GM10847 (cell line): ENCODE measurements at regions not wholly inside any gene's neighbourhood (a gene's known extent, or its start where the extent isn't known, plus 50 kb on each side); places are given as distances from the start of the nearest gene placed in this dataset.

Experiments
- POLR2A ChIP-seq: IDR thresholded peaks from 2 replicates; pipeline ENCODE4 v1.6.1; 2011; ENCODE audit not compliant: insufficient read length; ENCODE audit errors: extremely low read depth

DNA sequence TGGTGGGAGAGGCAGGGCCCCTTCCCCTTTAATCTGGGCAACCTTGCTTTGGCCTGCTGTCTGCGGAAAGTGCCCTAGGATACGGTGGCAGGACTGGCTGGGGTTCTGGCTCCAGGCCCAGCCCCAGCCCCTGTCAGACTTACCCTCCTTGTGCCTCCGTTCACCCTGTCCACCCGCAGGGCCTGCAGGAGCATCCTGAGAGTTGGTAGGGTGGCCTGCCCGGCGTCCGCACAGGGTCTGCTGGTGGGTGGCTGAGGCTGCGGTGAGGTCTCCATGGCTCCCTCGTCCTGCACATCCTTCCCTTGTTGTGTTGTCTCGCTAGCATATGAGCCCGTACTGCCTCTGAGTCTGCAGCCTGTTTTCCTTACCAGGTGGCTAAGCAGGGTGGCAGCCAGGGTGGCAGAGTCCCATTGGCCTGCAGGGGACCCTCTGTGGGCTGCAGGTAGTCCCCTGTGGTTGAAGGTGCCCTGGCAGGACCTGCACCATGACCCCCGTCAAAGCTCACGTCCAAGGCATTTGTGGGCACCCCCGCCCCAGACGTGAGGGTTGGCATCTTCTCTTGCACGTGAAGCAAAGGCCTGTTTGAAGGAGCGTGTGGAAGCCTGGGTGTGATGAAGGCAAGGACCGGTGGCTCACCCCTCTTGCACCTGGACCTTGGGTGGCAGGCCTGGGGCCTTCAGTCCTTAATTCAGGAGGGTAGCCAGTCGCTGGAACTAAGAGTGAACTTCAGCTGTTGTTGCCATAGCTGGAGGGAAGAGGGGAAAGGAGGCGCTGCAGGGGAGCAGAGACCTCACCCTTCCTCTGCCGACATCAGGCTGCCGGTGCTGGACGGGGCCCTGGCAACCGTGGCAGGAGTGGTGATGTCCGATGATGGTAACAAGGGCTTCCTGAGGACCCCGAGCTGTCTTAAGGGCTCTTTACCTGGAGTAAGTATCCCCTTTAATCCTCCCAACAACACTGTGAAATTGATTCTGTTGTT lies 293.7 kb downstream of the SEC14L1 start:
- TF ChIP-seq POLR2A: no peak

DNA sequence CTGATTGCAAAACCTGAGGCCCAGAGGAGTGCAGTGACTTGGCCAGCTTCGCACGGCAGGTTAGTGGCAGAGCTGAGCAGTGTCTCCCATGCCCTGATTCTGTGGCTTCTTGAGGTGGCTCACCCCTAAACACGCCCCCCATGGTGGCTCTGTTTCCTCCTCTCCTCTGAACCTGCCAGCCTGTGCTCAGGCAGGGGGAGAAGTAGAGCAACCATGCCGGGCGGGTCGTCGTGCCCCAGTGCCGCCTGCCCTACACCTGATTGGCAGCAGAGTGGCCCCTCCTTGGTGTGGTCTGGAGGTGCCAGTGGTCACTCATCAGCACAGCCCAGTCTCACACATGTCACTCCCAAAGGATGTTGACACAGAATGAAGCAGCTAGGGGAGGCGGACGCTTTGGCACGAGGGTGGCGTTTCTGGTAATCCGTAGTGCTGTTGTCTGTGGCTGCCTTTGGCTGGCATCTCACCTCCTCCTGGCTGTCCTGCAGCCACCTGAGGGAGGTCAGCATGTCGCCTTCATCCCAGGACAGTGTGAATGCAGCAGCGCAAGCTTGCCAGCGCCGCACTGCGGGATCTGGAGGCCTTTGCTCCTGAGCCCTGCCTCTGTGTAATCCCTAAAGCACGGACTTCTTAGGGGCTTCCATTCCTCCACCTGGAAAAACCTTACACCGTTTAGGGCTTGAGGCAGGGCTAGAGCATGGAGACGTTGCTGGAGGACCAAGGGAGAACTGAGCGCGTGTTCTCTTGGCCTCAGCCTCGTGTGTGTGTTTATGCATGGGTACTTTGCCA lies 294.7 kb downstream of the SEC14L1 start:
- TF ChIP-seq POLR2A: no peak

DNA sequence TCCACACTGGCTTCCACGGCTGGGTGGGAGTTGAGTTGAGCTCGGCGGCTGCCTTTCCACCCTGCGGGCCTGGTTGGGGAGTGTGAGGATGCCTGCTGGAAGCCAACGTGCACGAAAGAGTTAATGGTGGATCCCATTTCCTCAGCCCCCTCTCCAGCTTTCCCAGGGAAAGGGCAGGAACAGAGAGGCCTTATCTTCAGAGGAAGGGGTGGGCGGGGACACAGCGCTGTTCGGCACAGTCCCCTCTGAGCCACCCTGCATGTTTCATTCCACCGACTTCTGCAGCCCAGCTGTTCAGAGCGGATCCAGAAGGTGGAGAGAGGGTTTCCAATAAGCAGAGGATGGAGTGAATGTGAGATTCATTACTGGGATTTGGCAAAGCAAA lies 295.3 kb downstream of the SEC14L1 start:
- no peak for TF ChIP-seq POLR2A

DNA sequence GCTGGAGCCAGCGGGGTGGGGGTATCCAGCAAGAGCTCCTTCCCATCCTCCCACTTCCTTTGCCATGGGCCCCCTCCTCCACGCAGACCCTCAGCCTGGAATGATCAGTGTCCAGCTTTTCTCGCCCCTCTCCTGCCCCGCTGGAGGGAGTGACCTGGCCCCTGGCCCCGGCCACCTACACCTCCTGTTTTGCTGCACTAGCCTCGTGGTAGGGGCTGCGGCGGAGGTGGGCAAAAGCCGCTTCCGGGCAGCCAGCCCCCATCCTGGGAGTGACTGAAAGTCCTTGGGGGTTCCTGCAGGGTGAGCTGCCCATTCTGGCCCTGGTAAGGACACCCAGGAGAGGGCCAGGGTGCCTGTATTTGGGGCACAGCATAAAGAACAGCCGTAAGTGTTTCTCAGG lies 295.7 kb downstream of the SEC14L1 start:
- no peak for TF ChIP-seq POLR2A

DNA sequence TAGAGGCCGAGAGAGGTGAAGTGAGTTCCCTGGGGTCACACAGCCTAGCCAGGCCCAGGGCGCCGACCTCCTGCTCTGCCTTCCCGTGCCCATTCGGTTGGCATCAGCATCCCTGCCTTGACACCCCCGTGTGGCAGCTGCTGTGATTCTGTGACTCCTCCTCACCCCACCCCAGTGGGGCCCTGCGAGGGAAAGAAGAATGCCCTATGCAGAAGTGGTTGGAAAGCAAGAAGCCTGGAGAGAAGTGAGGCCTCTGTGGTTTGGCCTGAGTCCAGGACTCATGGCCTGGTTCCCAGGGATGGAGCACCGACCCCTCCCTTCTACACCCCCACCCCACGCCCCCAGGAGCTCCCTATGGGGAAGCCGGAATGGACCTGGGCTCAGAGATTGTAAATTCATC lies 296.2 kb downstream of the SEC14L1 start:
- TF ChIP-seq POLR2A: no peak

DNA sequence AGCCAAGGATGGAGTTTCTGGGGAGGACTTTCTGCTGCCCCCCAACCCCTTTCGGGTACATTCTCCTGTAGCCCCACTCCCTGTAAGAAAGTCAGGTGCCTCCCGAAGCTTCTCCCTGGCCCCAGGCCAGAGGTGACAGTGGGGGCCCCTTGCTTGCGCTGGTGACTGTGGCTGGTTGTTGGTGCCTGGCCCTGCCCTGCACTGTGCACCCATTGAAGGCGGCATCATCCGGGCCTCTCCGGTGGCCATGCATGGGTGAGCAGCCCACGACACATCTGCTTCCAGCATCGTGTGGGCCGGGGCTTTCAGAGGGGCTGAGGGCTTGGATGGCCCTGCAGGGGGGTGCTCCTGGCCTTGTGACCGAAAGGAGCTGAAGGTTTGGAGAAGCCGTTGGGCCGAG lies 297.0 kb downstream of the SEC14L1 start:
- TF ChIP-seq POLR2A: no peak

DNA sequence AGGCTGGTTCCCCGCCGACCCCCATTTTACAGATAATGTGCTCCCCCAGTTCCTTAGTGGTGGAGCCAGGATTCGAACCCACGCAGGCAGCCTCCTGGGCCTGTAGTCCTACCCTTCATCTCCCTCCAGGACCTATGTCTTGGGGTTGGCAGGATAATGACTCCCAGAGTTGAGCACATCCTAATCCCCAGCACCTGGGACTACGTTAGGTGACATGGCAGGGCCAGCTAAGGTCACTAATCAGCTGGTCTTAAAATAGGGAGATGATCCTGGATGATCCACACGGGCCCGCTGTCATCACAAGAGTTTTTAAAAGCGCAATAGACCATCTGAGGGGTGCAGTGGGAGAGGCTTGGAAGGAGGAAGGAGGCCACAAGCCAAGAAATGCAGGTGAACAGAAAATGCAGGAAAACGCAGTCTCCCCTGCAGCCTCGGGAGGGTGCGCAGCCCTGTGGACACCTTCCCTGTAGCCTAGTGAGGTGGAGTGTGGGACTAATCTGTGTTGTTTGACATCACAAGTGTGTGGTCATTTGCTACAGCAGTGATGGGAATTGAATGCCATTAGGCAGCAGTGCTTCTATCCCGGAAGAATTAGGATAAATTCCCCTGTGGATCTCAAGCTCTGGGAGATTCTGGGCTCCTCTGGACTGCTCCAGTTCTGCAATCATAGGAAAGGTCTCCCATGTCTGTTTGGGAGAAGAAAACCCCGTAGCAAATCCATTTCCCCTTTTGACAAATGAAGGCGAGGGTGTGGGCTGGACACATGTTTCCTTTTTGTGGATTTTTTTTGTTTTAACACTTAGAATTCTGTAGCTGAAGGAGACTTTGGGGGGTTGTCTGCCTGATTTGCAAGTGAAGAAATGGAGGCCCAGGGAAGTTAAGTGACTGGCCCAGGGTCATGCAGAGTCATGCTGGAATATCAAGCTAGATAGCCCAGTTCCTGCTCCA lies 297.7 kb downstream of the SEC14L1 start:
- no peak for TF ChIP-seq POLR2A

DNA sequence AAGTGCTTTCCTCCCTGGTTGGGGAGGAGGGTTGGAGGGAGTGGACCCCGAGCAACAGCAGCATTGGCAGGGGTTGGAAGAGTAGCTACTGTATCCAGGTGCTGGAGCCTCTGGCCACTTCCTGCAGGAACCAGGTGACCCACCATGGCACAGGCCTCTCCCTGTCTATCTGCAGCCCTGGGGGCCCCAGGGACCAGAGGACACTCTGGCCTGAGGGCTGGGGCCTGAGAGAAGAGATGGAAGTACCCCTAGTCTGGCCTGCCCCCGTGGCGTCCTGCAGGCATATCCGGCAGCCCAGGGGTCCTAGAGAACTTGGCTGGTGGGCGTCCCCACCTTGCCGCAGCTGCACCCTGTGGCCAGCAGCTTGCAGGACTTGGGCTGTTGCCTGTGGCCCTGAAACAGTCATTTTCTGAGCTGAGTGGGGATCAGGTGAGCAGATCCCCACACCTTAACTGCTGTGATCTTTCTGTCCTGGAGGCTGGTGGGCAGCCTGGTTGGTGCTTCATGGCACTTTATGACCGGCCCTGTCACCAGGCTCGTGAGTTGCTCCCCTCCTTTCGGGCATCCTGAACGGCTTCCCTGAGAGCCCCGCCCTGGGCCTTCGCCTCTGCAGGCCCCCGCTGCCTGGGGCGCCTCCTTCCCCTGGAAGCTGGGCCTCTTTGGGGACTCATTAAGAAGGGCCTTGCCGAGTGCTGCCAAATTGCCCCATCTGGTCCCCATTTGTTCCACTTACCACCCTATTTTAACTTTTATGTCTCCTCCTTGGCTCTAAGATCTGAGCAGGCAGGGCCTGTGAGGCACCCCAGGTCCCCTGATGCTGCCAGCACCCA lies 298.6 kb downstream of the SEC14L1 start:
- no peak for TF ChIP-seq POLR2A

DNA sequence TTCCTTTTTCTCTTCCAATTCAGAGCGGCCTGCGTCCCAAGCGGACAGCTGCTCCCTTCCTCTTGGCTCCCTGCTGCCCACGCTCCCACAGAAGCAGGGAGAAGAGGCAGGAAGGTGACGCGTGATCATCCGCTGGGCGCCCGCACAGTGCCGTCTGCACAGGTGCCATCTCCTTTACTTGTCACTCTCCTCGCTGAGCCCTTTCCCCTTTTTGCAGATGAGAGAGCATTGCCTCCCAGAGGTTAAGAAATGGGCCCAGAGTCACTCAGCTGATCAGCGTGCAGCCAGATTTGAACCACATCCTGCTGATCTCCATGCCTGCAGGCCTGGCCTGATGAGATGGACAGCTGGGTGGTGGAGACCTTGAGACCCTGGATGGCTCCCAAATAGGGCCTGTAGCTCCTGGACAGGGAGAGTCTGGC lies 299.8 kb downstream of the SEC14L1 start:
- TF ChIP-seq POLR2A: no peak

DNA sequence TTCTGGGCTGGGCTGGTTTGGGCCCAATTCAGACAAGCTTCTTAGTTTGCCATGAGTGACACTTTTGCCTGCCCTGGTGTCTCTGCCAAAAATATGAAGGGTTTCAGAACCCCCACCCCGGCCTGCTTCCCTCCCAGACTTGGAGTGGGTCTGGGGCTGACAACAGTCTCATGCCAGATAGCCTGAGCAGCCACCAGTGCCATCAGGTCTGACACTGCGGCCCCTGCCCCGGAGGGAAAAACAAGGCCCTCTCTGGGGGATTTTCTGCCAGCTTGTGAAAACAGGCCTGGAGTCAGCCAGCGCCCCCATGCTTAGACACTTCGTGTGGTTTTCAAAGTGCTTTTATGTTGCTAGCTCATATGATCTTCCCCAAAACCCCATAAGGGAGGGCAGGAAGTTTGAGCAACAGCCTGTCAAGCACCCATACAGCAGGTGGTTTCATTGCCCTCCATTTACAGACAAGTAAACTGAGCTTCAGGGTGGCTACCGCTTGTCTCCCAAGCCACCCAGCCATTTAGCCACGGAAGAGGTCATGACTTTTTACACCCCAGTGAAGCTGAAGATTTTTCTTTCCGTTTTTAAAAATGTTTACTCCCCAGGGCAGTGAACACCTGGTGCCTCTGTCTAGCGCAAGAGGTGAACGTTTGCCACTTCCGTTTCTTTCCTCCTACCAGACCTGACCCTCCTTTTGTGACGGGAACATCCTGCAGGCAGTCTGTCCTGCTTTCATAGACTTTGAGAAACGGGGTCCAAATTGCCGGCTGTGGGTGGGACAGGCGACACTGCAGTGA lies 300.6 kb downstream of the SEC14L1 start:
- no peak for TF ChIP-seq POLR2A

DNA sequence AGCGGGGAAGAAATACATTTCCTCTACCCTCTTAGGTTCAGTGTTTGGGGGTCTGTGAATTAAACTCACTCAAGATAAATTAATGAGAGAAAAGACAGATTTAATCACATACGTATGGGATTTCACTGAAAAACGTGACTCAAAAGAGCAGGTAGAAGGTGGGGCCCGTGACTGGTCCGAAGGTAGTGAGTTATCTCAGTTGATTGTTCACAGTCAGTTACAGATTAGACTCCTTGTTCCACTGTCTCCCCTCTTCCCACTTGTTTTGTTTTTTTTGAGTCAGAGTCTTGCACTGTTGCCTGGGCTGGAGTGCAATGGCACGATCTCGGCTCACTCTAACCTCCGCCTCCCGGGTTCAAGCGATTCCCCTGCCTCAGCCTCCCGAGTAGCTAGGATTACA lies 301.2 kb downstream of the SEC14L1 start:
- no peak for TF ChIP-seq POLR2A

DNA sequence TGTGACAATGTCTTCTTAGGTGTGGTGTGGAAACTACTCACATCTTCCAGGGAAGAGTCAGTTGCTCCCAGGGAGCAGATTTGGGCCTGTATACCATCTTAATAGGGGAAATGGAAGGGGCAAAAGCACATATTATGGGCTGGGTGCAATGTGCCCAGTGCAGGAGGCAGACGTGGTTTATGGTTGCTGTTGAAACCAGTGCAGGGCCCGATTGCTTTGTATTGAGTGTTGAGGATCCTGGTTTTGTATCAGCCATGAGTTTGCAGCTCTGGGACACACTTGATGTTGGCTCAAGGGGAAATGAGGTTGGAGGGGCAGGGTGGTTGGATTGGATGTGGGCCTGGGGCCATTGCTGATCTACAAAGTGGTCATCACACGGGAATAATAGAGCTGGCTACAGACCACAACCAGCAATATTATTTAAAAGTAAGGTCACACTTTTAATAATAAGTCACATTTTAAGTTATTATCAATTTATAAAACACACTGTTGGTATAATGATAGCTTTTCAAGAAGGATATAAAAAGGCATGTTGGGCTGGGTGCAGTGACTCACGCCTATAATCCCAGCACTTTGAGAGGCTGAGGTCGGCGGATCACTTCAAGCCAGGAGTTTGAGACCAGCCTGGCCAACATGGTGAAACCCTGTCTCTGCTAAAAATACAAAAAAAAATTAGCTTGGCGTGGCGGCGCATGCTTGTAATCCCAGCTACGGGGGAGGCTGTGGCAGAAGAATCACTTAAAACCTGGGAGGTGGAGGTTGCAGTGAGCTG lies 302.4 kb downstream of the SEC14L1 start:
- TF ChIP-seq POLR2A: no peak

DNA sequence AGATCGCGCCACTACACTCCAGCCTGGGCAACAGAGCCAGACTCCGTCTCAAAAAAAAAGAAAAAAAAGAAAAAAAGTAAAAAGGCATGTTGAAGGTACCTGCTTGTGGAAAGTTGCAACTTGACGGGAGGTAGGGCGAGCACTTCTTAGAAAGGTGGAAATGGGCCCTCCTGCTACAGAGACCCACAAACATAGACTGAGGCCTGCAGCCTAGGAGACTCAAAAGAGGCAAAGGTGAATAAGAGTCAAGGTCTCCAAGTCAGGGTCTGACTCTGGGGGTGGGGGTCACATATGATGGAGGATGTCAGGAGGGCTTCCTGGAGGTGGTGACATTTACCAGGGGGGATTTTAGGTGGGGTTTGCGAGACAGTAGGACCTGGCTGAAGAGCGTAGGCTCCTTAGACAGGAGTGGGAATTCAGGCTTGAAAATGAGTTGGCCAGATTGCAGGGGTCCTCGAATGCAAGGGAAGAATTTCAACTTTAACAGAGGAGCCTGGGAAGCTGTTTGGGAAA lies 303.0 kb downstream of the SEC14L1 start:
- no peak for TF ChIP-seq POLR2A

DNA sequence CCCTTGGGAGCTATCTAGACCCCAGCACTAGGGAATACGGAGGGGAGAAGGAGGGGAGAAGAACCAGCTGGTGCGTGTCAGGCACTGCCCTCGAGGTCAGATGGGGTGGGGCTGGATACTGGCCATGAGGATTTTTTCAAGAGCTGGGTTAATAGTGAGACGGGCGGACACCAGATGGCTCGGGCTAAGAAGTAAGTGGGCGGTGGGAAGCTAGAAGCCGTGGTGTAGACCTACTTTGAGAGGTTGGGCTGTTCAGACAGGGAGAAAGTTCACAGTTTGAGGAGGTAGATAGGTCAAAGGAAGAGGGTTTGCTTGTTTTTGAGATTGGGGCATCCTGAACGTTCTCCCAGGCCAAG lies 303.8 kb downstream of the SEC14L1 start:
- no peak for TF ChIP-seq POLR2A
